GM13976 (cell line): ENCODE measurements at regions not wholly inside any gene's neighbourhood (a gene's known extent, or its start where the extent isn't known, plus 50 kb on each side); places are given as distances from the start of the nearest gene placed in this dataset.

Experiments used
- DNase-seq: peaks from one replicate; pipeline ENCODE4 v3.0.0; 2012; ENCODE audit warnings: low spot score
- in situ Hi-C: fragments of 300-500 bp; cut with MboI; formaldehyde crosslinking; loops from one replicate; pipeline ENCODE4 v1.12.0; 2022; ENCODE audit warnings: low sequenced_read_pairs, mixed read lengths, inconsistent platforms; ENCODE audit not compliant: unreplicated experiment
- TF ChIP-seq, protein P1 (sequence below): IDR thresholded peaks from 2 replicates; pipeline ENCODE4 v1.5.1; 2012; ENCODE audit warnings: borderline replicate concordance, mild to moderate bottlenecking; ENCODE audit not compliant: insufficient read depth; ENCODE audit errors: extremely low read depth, missing control alignments, control extremely low read depth

DNA sequence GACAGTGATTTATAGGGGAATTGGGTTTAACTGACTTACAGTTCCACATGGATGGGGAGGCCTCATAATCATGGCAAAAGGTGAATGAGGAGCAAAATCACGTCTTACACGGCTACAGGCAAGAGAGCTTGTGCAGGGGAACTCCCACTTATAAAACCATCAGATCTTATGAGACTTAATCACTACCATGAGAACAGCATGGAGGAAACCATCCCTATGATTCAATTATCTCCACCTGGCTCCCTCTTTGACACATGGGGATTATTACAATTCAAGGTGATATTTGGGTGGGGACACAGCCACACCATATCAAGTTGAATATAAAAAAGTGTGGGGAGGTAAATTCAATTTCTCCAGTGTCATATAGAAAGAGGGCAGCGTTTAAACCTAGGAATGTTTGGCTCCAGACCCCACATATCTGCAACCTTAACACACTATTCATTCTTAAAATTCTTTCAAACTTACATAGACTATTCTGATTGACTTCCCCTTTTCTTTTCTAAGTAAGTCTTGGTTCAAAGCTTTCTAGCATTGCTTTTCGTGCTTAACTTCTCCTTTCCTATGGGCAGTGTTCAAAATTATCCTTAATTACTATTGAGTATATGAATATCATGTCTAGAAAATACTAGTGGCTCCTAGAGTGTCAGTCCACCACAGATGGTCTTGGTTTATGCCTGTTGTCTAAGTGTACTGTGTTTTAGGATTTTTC lies 446.7 kb upstream of the GBE1 start:
- DNase-seq = no peak
- in situ Hi-C loops = no loop called here
- TF ChIP-seq, protein P1, sequence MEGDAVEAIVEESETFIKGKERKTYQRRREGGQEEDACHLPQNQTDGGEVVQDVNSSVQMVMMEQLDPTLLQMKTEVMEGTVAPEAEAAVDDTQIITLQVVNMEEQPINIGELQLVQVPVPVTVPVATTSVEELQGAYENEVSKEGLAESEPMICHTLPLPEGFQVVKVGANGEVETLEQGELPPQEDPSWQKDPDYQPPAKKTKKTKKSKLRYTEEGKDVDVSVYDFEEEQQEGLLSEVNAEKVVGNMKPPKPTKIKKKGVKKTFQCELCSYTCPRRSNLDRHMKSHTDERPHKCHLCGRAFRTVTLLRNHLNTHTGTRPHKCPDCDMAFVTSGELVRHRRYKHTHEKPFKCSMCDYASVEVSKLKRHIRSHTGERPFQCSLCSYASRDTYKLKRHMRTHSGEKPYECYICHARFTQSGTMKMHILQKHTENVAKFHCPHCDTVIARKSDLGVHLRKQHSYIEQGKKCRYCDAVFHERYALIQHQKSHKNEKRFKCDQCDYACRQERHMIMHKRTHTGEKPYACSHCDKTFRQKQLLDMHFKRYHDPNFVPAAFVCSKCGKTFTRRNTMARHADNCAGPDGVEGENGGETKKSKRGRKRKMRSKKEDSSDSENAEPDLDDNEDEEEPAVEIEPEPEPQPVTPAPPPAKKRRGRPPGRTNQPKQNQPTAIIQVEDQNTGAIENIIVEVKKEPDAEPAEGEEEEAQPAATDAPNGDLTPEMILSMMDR = no peak

DNA sequence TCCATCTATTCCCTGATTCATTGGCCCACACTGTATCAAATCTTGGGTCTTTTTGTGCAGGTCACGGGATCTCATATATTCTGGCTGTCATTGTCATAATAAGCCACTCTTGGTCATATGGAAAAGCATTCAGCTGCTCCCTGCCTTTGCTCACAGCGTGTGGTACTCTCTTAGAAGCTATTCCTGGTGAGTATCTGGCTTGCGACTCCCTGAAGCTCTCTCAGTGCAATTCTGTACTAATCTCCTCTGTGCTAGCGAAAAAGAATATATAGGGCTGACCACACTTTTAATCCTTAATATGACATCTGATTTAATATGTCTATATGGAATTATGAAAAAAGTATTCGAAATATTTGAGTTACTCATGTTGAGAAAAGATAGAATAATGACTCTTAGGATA lies 440.8 kb upstream of the GBE1 start:
- no peak for DNase-seq
- TF ChIP-seq, protein P1 = no peak
- in situ Hi-C loops = no loop called here

DNA sequence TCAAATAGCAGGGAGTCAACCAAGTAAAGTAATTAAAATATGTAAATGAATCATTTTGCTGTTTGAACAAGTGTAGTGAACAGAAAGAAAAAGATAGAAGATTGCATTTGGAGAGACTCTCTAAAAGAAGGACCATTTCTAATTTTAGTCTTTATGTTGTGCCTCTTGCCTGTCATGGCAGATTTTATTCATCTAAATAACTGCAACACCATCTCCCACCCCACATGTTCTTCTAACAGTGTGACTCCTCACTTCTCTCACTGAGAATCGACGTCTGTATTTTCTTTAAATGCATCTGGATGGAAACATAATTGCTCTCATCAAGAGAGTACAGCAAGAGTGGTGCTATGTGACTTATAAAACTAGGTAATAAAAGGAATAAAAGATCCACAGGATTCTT lies 439.9 kb upstream of the GBE1 start:
- in situ Hi-C loops = no loop called here
- TF ChIP-seq, protein P1 = no peak
- DNase-seq = no peak

DNA sequence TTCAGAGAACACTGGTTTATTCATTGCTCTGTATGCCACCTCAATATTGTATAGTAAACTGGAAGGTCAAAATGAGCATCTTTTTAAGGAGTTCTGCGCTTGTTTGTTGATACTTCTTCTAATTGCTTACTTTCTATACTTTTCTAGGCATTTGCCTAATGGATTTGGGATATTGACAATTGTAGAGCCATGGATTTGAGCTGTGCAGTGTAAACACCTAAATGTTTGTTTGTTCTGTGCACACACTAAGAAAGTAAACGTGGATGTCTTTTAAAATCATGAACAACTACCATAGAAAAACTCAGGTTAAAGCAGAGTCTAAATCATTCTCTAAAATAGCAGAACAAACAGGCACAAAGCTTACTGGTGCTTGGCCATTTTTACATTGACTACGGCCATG lies 436.6 kb upstream of the GBE1 start:
- TF ChIP-seq, protein P1 = no peak
- in situ Hi-C loops = no loop called here
- DNase-seq = no peak

DNA sequence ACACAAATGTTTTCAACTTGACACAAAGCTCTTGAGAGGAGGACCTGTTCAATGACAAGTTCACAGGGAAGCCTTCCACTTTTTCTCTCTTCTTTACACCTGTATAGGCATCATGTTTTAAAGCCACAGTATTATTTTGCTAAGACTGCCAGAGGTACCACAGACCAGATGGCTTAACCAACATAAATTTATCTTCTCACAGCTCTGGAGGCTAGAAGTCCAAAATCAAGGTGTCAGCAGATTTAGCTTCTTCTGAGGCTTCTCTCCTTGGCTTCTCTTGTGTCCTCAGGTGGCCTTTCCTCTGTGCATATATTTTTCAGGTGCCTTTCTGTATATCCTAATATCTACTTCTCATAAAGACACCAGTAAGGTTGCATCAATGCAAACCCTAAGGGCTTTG lies 435.2 kb upstream of the GBE1 start:
- TF ChIP-seq, protein P1 = no peak

DNA sequence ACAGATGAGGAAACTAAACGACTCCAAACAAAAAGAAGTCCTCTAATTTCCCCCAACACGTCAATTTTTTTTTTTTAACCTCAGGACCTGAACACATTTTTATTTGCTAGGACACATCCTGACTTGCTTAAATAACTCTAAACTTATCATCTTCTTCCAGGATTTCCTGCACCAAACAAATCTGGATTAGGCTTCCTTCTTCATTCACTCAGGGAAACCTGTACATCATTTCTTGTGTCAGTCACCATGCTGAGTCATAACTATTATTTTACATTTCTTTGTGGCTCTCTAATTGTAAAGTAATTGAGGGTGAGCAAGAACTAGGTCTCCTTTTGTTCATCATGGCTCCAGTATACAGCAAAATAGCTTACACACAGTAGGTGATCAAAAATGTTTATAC lies 433.4 kb upstream of the GBE1 start:
- in situ Hi-C loops = no loop called here
- TF ChIP-seq, protein P1 = no peak
- DNase-seq = no peak

More for the DNA sequence above, 435.2 kb upstream of the GBE1 start:
- no peak for DNase-seq
- in situ Hi-C loops = no loop called here
